SK-N-SH treated with all-trans-retinoic acid at 6 μM for 48 hours (cell line): ENCODE measurements at regions not wholly inside any gene's neighbourhood (a gene's known extent, or its start where the extent isn't known, plus 50 kb on each side); places are given as distances from the start of the nearest gene placed in this dataset.

Experiments used
- ATAC-seq: fragments of 200-7000 bp; cut with Tn5 transposase; 3 replicates; pipeline ENCODE4 v1.9.1; 2020; ENCODE audit warnings: mild to moderate bottlenecking, moderate library complexity
- ARNTL ChIP-seq: fragments of 450-650 bp; formaldehyde crosslinking; IDR thresholded peaks from 2 replicates; pipeline ENCODE4 v1.5.0; 2020; ENCODE audit warnings: low read depth, mild to moderate bottlenecking, moderate library complexity, borderline replicate concordance
- BACH2 ChIP-seq: fragments of 250-450 bp; sonication (Bioruptor Pico); IDR thresholded peaks from 2 replicates; pipeline ENCODE4 v1.9.0; 2021; ENCODE audit warnings: mild to moderate bottlenecking, borderline replicate concordance
- CREB5 ChIP-seq: fragments of 250-450 bp; sonication (Bioruptor Pico); IDR thresholded peaks from 2 replicates; pipeline ENCODE4 v1.5.1; 2020; ENCODE audit warnings: low read depth, mild to moderate bottlenecking, moderate library complexity
- CSDC2 ChIP-seq: fragments of 250-450 bp; sonication (Bioruptor Pico); IDR thresholded peaks from 2 replicates; pipeline ENCODE4 v1.5.0; 2020; ENCODE audit warnings: mild to moderate bottlenecking, moderate library complexity
- CSRNP3 ChIP-seq: fragments of 250-450 bp; sonication (Bioruptor Pico); IDR thresholded peaks from 2 replicates; pipeline ENCODE4 v1.5.1; 2021; ENCODE audit warnings: mild to moderate bottlenecking, moderate library complexity
- ESRRG ChIP-seq: fragments of 250-450 bp; sonication (Bioruptor Pico); IDR thresholded peaks from 2 replicates; pipeline ENCODE4 v1.6.1; 2021; ENCODE audit warnings: mild to moderate bottlenecking
- ISL1 ChIP-seq: fragments of 250-450 bp; sonication (Bioruptor Pico); IDR thresholded peaks from 2 replicates; pipeline ENCODE4 v2.1.2; 2022; ENCODE audit warnings: mild to moderate bottlenecking, moderate library complexity
- OSR1 ChIP-seq: fragments of 250-450 bp; sonication (Bioruptor Pico); IDR thresholded peaks from 2 replicates; pipeline ENCODE4 v1.8.0; 2022; ENCODE audit warnings: moderate library complexity, mild to moderate bottlenecking, inconsistent platforms
- PATZ1 ChIP-seq: fragments of 250-450 bp; sonication (Bioruptor Pico); IDR thresholded peaks from 2 replicates; pipeline ENCODE4 v1.8.0; 2020; ENCODE audit warnings: mild to moderate bottlenecking, moderate library complexity, borderline replicate concordance
- POU6F1 ChIP-seq: fragments of 250-450 bp; sonication (Bioruptor Pico); IDR thresholded peaks from 2 replicates; pipeline ENCODE4 v1.8.0; 2021; ENCODE audit warnings: low read depth, mild to moderate bottlenecking, moderate library complexity, borderline replicate concordance
- PPARA ChIP-seq: fragments of 250-450 bp; sonication (Bioruptor Pico); IDR thresholded peaks from 2 replicates; pipeline ENCODE4 v1.5.0; 2020; ENCODE audit warnings: mild to moderate bottlenecking, borderline replicate concordance
- RARB ChIP-seq: fragments of 250-450 bp; sonication (Bioruptor Pico); IDR thresholded peaks from 2 replicates; pipeline ENCODE4 v1.8.0; 2021; ENCODE audit warnings: mild to moderate bottlenecking, moderate library complexity
- SNAI2 ChIP-seq: fragments of 250-450 bp; sonication (Bioruptor Pico); IDR thresholded peaks from 2 replicates; pipeline ENCODE4 v1.5.0; 2020; ENCODE audit warnings: mild to moderate bottlenecking, moderate library complexity
- TCF4 ChIP-seq: fragments of 250-450 bp; sonication (Bioruptor Pico); IDR thresholded peaks from 2 replicates; pipeline ENCODE4 v1.8.0; 2021; ENCODE audit warnings: mild to moderate bottlenecking, moderate library complexity, borderline replicate concordance
- TOX ChIP-seq: fragments of 250-450 bp; sonication (Bioruptor Pico); IDR thresholded peaks from 2 replicates; pipeline ENCODE4 v1.8.0; 2021; ENCODE audit warnings: mild to moderate bottlenecking, moderate library complexity, borderline replicate concordance
- TSHZ2 ChIP-seq: fragments of 250-450 bp; sonication (Bioruptor Pico); IDR thresholded peaks from 2 replicates; pipeline ENCODE4 v1.5.0; 2020; ENCODE audit warnings: mild to moderate bottlenecking, moderate library complexity
- ZC3H10 ChIP-seq: fragments of 250-450 bp; sonication (Bioruptor Pico); IDR thresholded peaks from 2 replicates; pipeline ENCODE4 v1.5.1; 2021; ENCODE audit warnings: mild to moderate bottlenecking, moderate library complexity
- ZFP3 ChIP-seq: fragments of 250-450 bp; sonication (Bioruptor Pico); IDR thresholded peaks from 2 replicates; pipeline ENCODE4 v1.5.0; 2020; ENCODE audit warnings: mild to moderate bottlenecking, moderate library complexity
- ZNF565 ChIP-seq: fragments of 450-650 bp; formaldehyde crosslinking; conservative IDR thresholded peaks from 2 replicates; pipeline ENCODE4 v1.5.0; 2020; ENCODE audit warnings: low read depth, mild to moderate bottlenecking, moderate library complexity
- ZNF70 ChIP-seq: fragments of 450-650 bp; formaldehyde crosslinking; IDR thresholded peaks from 2 replicates; pipeline ENCODE4 v1.5.0; 2020; ENCODE audit warnings: mild to moderate bottlenecking, moderate library complexity

- TF ChIP-seq TCF4 (no peak), CSRNP3 (no peak), POU6F1 (CRISPR knock-in tag) (no peak), ZNF565 (CRISPR knock-in tag) (no peak), PATZ1 (no peak), ISL1 (CRISPR knock-in tag) (no peak), ZC3H10 (CRISPR knock-in tag) (no peak), OSR1 (no peak), ZFP3 (no peak), ESRRG (CRISPR knock-in tag) (no peak), PPARA (CRISPR knock-in tag) (no peak), BACH2 (no peak), CSDC2 (CRISPR knock-in tag) (no peak), ZNF70 (CRISPR knock-in tag) (no peak)
- no peak for ATAC-seq
Measured at GRCh38 chr6:28711325-28711724, 185.6 kb downstream of the GPX5 start.

- no peak for TF ChIP-seq OSR1
- TF ChIP-seq TOX (CRISPR knock-in tag), result no peak
- no peak for TF ChIP-seq ISL1 (CRISPR knock-in tag)
- no peak for ATAC-seq
Measured at GRCh38 chr6:28711788-28712341, 186.2 kb downstream of the GPX5 start.

- TF ChIP-seq ZC3H10 (CRISPR knock-in tag) (no peak), RARB (CRISPR knock-in tag) (no peak), ISL1 (CRISPR knock-in tag) (no peak), TCF4 (no peak), TOX (CRISPR knock-in tag) (no peak), ESRRG (CRISPR knock-in tag) (no peak), CSDC2 (CRISPR knock-in tag) (no peak), TSHZ2 (CRISPR knock-in tag) (no peak), CREB5 (no peak), OSR1 (no peak), ARNTL (CRISPR knock-in tag) (no peak), ZNF565 (CRISPR knock-in tag) (no peak), CSRNP3 (no peak), BACH2 (no peak), SNAI2 (no peak)
- no peak for ATAC-seq
Measured at GRCh38 chr6:28712982-28713381, 187.3 kb downstream of the GPX5 start.
